ENCODE measurements at regions not wholly inside any gene's neighbourhood (a gene's known extent, or its start where the extent isn't known, plus 50 kb on each side); places are given as distances from the start of the nearest gene placed in this dataset.
"Not testable (repeated sequence)": the region's sequence is repeated elsewhere in the genome, so short reads cannot be mapped to it uniquely, and the experiment has no call there.

DNA sequence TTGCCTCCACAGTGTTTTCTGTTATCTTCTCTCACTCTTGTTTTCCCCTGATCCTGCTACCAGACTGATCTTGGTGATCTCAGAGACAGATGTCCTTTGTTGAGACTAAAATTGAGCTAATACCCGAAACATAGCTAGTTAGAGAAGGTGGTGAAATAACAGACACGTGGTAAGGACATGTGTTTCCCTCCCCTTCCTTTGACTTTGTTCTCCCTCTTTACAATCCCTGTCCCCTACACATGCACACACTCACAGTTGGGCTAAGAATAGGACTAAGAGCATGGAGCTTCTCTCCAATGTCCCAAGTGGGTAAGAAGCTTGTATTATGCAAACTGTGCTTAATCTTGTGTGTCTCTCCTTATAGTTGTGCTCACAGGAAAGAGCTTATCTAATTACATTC, 1603.0 kb upstream of the C9orf72 start:
- intact Hi-C loops (cut with DNase I): no loop called here
- Histone ChIP-seq H3K9me3 (no peaks in the 10 kb centered on the region), H3K36me3 (no peaks in the 10 kb centered on the region), H3K4me3 (no peak overlapping the region), H3K27me3 (no peaks in the 10 kb centered on the region), H3K27ac (no peak overlapping the region), H3K4me1 (no peaks in the 10 kb centered on the region)
- no peak for DNase-seq
- 61 to 70% methylated on average over 2 of the region's 2 CpGs for WGBS, 2 donors
- TF ChIP-seq, protein P1, sequence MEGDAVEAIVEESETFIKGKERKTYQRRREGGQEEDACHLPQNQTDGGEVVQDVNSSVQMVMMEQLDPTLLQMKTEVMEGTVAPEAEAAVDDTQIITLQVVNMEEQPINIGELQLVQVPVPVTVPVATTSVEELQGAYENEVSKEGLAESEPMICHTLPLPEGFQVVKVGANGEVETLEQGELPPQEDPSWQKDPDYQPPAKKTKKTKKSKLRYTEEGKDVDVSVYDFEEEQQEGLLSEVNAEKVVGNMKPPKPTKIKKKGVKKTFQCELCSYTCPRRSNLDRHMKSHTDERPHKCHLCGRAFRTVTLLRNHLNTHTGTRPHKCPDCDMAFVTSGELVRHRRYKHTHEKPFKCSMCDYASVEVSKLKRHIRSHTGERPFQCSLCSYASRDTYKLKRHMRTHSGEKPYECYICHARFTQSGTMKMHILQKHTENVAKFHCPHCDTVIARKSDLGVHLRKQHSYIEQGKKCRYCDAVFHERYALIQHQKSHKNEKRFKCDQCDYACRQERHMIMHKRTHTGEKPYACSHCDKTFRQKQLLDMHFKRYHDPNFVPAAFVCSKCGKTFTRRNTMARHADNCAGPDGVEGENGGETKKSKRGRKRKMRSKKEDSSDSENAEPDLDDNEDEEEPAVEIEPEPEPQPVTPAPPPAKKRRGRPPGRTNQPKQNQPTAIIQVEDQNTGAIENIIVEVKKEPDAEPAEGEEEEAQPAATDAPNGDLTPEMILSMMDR (IDR thresholded peaks at IDR 0.05): no peak
- TF ChIP-seq POLR2A (IDR thresholded peaks at IDR 0.05): no peak

DNA sequence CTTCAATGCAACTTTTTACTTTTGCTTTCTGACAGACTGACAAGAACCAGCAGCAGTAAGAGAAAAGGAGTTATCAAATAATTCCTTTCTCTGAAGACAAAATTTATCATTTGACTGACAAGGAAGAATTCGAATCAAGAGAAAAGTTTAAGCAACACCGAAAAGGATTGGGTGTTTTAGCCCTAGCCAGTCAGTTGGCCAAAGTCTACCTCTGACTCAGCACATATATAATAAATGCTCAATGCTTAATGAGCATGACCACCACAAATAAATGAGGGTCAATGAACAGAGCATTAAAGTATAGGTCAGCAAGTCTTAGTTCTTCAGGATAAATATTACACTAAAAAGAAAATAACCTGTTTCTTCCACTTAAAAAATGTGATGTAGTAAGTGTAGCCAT, 1603.5 kb upstream of the C9orf72 start:
- Histone ChIP-seq H3K36me3 (no peaks in the 10 kb centered on the region), H3K4me3 (no peak overlapping the region), H3K27ac (no peak overlapping the region), H3K4me1 (no peaks in the 10 kb centered on the region), H3K27me3 (no peaks in the 10 kb centered on the region), H3K9me3 (no peaks in the 10 kb centered on the region)
- 59 to 65% methylated on average over 2 of the region's 2 CpGs for WGBS, 2 donors
- TF ChIP-seq, protein P1 (IDR thresholded peaks at IDR 0.05): no peak
- TF ChIP-seq POLR2A (IDR thresholded peaks at IDR 0.05): no peak
- DNase-seq: no peak
- intact Hi-C loops (cut with DNase I): no loop called here

DNA sequence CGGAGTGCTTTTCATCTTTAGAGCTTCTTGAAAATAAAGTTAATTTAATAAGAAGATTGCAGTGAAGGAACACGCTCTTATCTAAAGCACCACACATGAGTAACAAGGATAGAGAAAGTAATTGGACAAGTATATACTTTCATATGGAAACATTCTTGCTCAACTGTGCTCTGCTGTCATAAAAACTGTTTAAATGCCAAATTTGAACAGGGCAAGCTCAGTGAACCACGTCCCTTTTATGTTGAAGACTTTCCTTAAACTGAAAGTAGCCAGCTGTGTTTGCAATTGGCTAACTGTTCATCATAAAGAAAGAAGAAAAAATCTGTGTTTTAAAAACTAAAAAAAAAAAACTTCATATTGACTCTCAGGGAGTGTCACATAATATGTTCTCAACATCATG, 1610.7 kb upstream of the C9orf72 start:
- H3K27ac ChIP-seq: no peak overlapping the region
- no peaks in the 10 kb centered on the region for H3K27me3 ChIP-seq
- no peaks in the 10 kb centered on the region for H3K4me1 ChIP-seq
- H3K4me3 ChIP-seq: no peak overlapping the region
- intact Hi-C loops (cut with DNase I): no loop called here
- WGBS, 2 donors: 33 to 46% methylated on average over 3 of the region's 3 CpGs
- H3K9me3 ChIP-seq: no peaks in the 10 kb centered on the region
- no peaks in the 10 kb centered on the region for H3K36me3 ChIP-seq
- TF ChIP-seq, protein P1 (IDR thresholded peaks at IDR 0.05): no peak
- no peak for TF ChIP-seq POLR2A (IDR thresholded peaks at IDR 0.05)
- no peak for DNase-seq

DNA sequence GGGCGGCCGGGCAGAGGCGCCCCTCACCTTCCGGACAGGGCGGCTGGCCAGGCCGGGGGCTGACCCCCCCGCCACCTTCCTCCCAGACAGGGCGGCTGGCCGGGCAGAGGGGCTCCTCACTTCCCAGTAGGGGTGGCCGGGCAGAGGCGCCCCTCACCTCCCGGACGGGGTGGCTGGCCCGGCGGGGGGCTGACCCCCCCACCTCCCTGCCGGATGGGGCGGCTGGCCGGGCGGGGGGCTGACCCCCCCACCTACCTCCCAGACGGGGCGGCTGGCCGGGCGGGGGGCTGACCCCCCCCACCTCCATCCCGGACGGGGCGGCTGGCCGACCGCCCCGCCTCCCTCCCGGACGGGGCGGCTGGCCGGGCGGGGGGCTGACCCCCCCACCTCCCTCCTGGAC, 1615.5 kb upstream of the C9orf72 start:
- H3K4me3 ChIP-seq; H3K27ac ChIP-seq; H3K9me3 ChIP-seq; H3K4me1 ChIP-seq; DNase-seq; H3K36me3 ChIP-seq; intact Hi-C loops (cut with DNase I); H3K27me3 ChIP-seq: not testable (repeated sequence)
- no CpG with 5 or more reads among the region's 34 CpGs for WGBS, 2 donors

DNA sequence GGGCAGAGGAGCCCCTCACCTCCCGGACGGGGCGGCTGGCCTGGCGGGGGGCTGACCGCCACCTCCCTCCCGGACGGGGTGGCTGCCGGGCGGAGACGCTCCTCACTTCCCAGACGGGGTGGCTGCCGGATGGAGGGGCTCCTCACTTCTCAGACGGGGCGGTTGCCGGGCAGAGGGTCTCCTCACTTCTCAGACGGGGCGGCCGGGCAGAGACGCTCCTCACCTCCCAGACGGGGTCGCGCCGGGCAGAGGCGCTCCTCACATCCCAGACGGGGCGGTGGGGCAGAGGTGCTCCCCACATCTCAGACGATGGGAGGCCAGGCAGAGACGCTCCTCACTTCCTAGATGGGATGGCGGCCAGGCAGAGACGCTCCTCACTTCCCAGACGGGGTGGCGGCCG, 1615.9 kb upstream of the C9orf72 start:
- H3K4me1 ChIP-seq; DNase-seq; intact Hi-C loops (cut with DNase I); H3K4me3 ChIP-seq; H3K27ac ChIP-seq; H3K27me3 ChIP-seq; H3K9me3 ChIP-seq; H3K36me3 ChIP-seq: not testable (repeated sequence)
- WGBS, 2 donors: no CpG with 5 or more reads among the region's 33 CpGs

DNA sequence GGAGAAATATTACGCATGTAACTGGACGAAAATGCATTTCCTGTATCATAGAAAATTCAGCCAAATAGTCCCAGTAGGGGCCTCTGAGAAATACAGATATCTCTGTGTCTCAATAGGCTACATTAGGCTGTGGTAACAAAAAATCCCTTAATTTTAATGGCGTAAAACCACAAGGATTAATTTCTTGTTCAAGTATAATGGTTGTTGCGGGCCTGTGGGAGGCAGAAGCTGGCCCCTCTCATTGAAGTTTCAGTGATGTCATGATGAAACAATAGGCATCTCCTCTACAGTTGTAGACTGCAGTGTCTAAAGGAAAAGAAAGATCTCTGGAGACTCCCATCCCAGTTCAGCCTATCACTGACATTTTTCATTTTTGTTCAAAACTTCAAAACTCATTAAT, 1625.6 kb upstream of the C9orf72 start:
- Histone ChIP-seq H3K27me3 (no peaks in the 10 kb centered on the region), H3K9me3 (no peaks in the 10 kb centered on the region), H3K36me3 (no peaks in the 10 kb centered on the region), H3K4me1 (no peaks in the 10 kb centered on the region), H3K4me3 (no peak overlapping the region), H3K27ac (no peak overlapping the region)
- no peak for TF ChIP-seq POLR2A (IDR thresholded peaks at IDR 0.05)
- TF ChIP-seq, protein P1 (IDR thresholded peaks at IDR 0.05): no peak
- DNase-seq: no peak
- intact Hi-C loops (cut with DNase I): no loop called here
- 72 to 84% methylated on average over 4 of the region's 4 CpGs for WGBS, 2 donors
